T-helper 1 cell treated with Interleukin-12 subunit alpha and Interleukin-12 subunit beta and Interleukin-4 antibody, amounts not matched to agents 30 ng/mL and 1 ng/mL, for 36 hours (primary cell): ENCODE measurements at regions not wholly inside any gene's neighbourhood (a gene's known extent, or its start where the extent isn't known, plus 50 kb on each side); places are given as distances from the start of the nearest gene placed in this dataset.

Source experiments
- intact Hi-C: fragments of 100-400 bp; cut with micrococcal nuclease; formaldehyde crosslinking; loops from one replicate; pipeline ENCODE4 v1.15.1; 2024

GRCh38 chr1:81700728-81701470 lies 99.8 kb upstream of the ADGRL2 start:
- intact Hi-C loops = no loop called here

- intact Hi-C loops = no loop called here
These were observed 101.5 kb upstream of the ADGRL2 start for GRCh38 chr1:81699234-81699633.

- intact Hi-C loops = no loop called here
These were observed 105.0 kb upstream of the ADGRL2 start for GRCh38 chr1:81695741-81696140.

- intact Hi-C loops = no loop called here
These were observed 107.4 kb upstream of the ADGRL2 start for GRCh38 chr1:81693316-81693715.

GRCh38 chr1:81690676-81691453 lies 109.9 kb upstream of the ADGRL2 start:
- intact Hi-C loops = no loop called here

GRCh38 chr1:81689531-81689941 lies 111.2 kb upstream of the ADGRL2 start:
- intact Hi-C loops = no loop called here

- intact Hi-C loops = no loop called here
These were observed 118.2 kb upstream of the ADGRL2 start for GRCh38 chr1:81682490-81682889.

- intact Hi-C loops = no loop called here
These were observed 119.0 kb upstream of the ADGRL2 start for GRCh38 chr1:81681601-81682266.

- intact Hi-C loops = no loop called here
These were observed 119.6 kb upstream of the ADGRL2 start for GRCh38 chr1:81681114-81681513.

GRCh38 chr1:81679942-81680341 lies 120.8 kb upstream of the ADGRL2 start:
- intact Hi-C loops = no loop called here

GRCh38 chr1:81678779-81679178 lies 122.0 kb upstream of the ADGRL2 start:
- intact Hi-C loops = no loop called here

- intact Hi-C loops = no loop called here
These were observed 128.0 kb upstream of the ADGRL2 start for GRCh38 chr1:81672766-81673165.

GRCh38 chr1:81671038-81671437 lies 129.7 kb upstream of the ADGRL2 start:
- intact Hi-C loops = no loop called here

- intact Hi-C loops = no loop called here
These were observed 130.4 kb upstream of the ADGRL2 start for GRCh38 chr1:81670286-81670685.

- intact Hi-C loops = no loop called here
These were observed 134.1 kb upstream of the ADGRL2 start for GRCh38 chr1:81666586-81666985.

- intact Hi-C loops = no loop called here
These were observed 136.4 kb upstream of the ADGRL2 start for GRCh38 chr1:81664341-81664740.

- intact Hi-C loops = no loop called here
These were observed 137.7 kb upstream of the ADGRL2 start for GRCh38 chr1:81662913-81663526.

GRCh38 chr1:81660286-81660685 lies 140.4 kb upstream of the ADGRL2 start:
- intact Hi-C loops = no loop called here

GRCh38 chr1:81654657-81655056 lies 146.1 kb upstream of the ADGRL2 start:
- intact Hi-C loops = no loop called here

GRCh38 chr1:81654147-81654546 lies 146.6 kb upstream of the ADGRL2 start:
- intact Hi-C loops = no loop called here

- intact Hi-C loops = no loop called here
These were observed 150.0 kb upstream of the ADGRL2 start for GRCh38 chr1:81650776-81651175.

GRCh38 chr1:81635816-81636215 lies 164.9 kb upstream of the ADGRL2 start:
- intact Hi-C loops = no loop called here
